ENCODE measurements at regions not wholly inside any gene's neighbourhood (a gene's known extent, or its start where the extent isn't known, plus 50 kb on each side); places are given as distances from the start of the nearest gene placed in this dataset.

DNA sequence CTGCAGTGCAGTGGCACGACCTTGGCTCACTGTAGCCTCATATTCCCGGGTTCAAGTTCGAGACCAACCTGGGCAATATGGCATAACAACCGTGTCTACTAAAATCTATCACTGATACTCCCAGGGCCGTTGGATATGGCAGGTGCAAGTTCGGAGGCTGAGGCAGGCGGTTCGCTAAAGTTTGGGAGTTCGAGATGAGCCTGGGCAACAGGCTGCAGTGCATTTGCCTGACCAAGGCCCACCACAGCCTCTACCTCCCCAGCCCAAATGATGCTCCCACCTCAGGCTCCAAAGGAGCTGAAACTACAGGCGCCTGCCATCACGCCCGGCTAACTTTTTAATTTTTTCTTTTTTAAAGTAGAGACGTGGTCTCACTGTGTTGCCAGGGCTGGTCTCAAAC, 177.1 kb upstream of the ALG10B start:
- DNase-seq (ENCODE audit: low spot score) = no peak

DNA sequence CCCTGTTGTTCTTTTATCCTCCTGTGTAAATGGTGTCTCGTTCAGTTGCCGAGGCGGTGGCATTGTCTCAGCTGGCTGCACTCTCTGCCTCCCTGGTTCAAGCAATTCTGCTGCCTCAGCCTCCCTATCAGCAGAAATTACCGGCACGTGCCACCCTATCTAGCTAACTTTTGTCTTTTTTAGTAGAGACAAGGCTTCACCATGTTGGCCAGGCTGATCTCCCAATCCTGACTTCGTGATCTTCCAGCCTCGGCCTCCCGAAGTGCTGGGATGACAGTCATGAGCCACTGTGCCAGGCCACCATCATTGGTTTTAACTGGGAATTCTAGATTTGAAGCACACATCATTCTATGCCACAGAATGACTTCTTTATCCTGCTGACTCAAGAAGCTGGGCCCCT, 175.3 kb upstream of the ALG10B start:
- no peak for DNase-seq (ENCODE audit: low spot score)

DNA sequence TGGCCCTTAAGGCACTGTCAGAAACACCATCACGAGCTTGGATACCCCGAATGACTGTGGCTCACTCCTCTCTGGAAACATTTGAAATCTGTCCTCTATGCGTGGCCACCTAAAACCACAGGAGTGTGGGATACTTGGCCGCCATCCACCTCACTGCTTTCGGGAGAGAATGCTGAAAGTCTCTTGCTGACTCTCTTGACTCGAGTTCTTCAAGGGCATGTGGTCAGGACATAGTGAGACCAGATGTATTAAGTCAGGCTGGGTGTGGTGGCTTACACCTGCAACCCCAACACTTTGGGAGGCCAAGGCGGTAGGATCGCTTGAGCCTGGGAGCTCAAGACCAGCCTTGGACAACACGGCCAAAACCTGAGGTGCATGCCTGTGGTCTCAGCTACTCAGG, 174.7 kb upstream of the ALG10B start:
- no peak for DNase-seq (ENCODE audit: low spot score)

DNA sequence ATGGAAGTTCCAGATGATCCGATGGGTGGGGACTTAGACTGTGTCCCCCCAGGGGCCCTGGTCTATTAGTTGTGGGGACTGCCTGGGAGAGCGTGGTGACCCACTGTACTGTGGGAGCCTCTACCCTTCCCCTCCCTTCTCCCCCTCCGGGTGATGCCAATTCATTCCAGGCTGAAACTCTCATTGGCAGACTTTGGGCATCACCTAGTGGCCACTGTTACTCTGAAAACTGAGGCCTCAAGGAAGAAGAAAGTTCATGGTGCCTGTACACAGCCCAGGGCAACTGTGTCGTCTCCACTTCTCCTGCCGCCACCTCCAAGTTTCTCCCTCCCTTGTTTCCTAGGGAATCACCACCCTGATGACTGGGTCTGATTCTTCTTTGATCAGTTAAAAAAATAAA, 173.6 kb upstream of the ALG10B start:
- DNase-seq (ENCODE audit: low spot score) = no peak

DNA sequence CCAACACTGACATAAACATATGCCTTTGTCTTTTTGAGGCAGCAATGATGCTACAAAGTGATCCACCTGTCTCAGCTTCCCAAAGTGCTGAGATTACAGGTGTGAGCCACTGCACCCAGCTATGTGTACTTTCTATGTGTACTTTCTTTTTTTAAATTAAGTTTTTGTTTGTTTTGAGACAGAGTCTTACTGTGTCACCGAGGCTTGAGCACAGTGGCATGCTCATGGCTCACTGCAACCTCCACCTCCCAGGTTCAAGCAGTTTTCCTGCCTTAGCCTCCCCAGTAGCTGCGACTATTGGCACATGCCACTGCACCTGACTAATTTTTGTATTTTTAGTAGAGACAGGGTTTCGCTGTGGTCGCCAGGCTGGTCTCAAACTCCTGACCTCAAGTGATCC, 172.5 kb upstream of the ALG10B start:
- DNase-seq (ENCODE audit: low spot score) = no peak

DNA sequence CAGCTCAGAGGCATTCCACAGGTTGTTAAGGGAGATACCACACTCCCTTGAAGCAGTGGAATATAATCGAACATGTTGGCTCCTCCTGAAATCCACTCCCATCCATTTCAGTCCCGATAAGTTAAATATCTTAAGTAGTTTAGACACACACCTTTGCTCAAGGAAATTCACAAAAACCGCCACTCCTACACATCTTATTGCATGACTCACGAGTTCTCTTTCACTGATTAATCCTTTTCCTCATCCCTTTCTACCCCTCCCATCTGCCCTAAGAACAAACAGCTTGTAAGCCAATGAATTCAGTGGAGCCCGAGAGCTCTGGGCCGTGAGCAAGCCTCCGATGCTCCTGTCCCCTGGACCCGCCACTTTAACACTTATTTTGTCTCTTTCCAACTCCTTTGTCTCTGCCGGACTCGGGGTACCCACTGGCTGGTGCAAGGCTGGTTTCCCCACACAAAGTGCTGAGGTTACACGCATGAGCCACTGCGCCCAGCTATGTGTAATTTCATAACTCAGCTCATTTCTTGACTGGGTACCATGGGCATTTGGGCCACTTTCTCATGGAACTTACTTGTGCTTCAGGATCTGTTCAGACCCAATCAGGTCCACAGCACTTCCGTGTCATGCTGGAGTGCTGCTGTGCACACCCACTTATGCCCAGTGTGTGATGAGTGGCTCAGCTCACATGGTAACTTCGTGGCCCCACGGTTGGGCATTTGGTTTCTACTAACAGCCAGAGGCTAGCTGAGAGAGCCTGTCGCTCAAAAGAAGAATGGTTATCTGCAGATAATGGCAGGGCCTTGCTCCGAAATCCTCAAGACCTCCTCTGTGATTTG, 171.8 kb upstream of the ALG10B start:
- DNase-seq (ENCODE audit: low spot score) = no peak

DNA sequence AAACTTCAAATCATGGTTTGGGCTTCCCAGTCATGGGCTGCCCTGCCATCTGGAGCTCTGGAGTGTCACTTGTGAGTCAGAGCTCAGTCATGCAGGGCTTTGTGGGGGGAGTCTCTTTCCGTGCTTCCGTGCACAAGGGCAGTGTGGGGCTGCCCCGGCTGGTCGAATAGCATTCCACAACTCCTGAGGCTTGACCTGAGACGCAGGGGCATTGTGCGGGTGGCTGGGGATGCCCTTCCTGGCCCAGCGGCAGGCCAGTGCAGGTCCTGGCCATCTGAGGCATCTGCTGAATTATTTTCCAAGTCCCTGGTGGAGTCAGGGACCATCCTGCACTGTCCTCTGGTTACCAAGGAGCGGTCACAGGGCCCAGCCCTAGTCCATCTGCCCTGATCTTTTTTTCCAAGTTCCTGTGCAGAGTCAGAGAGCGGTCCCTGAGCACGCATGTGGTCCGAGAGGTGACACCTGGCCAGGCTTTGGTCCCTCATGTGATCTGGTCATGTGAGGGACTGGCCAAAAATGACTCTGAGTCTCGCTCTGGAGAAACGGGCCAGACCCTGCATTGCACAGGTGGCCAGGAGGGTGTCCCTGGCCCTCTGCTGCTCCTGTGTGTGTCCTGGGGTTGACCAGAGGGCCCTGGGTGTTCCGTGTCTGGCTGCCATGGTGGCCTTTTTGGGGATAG, 167.0 kb upstream of the ALG10B start:
- no peak for DNase-seq (ENCODE audit: low spot score)

DNA sequence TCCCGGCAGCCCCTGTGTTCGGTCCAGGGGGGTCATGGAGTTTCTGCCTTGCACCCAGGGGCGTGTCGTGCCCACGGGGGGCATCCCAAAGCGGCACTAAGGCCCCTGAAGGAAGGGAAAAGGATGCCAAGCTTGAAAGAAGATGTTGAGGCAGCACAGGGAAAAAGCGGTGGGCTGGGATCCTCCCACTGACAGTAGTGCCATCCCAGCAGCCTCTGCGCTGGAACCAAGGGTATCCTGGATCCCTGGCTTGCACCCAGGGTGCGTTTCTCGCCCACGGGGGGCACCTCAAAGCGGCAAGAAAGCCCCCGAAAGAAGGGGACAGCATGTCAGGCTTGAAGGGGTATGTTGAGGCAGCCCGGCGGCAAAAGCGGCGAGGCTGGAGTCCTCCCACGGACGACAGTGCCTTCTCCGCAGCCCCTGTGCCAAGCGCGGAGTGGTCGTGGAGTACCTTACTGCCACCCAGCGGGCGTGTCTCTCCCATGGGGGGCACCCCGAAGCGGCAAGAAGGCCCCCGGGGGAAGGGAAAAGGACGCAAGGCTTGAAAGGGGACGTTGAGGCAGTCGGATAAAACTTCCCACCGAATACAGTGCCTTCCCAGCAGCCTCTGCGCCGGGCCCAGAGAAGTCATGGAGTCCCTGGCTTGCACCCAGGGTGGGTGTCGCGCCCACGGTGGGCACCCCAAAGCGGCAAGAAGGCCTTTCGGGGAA, 164.4 kb upstream of the ALG10B start:
- DNase-seq (ENCODE audit: low spot score) = no peak

DNA sequence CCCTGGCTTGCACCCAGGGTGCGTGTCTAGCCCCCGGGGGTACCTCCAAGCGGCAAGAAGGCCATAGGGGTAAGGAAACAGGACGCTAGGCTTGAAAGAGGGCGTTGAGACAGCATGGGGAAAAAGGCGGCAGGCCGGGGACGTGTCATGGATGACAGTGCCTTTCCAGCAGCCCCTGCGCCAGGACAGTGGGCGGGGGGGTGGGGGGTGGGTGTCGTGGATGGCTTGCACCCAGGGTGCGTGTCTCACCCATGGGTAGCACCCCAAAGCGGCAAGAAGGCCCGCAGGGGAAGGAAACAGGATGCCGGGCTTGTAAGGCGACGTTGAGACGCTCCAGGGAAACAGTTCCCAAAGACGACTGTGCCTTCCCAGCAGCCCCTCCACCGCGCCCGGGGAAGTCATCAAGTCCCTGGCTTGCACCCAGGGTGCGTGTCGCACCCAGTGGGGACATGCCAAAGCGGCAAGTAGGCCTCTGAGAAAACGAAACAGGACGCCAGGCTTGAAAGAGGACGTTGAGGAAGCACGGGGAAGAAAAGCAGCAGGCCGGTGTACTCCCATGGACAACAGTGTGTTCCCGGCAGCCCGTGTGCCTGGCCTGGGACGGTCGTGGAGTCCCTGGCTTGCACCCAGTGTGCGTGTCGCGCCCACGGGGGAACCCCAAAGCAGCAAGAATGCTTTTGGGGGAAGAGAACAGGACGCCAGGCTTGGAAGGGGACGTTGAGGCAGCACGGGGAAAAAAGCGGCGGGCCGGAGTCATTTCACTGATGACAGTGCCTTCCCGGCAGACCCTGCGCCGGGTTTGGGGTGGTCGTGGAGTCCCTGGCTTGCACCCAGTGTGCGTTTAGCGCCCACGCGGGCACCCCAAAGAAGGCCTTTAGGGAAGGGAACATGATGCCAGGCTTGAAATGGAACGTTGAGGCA, 163.5 kb upstream of the ALG10B start:
- no peak for DNase-seq (ENCODE audit: low spot score)

DNA sequence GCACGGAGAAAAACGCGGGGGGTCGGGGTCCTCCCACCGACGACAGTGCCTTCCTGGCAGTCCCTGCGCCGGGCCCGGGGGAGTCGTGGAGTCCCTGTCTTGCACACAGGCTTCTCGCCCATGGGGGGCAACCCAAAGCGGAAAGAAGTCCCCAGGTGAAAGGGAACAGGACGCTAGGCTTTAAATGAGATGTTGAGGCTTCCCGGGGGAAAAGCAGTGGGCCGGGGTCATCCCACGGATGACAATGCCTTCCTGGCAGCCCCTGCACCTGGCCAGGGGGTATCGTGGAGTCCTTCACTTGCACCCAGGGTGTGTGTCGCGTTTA, 162.9 kb upstream of the ALG10B start:
- DNase-seq (ENCODE audit: low spot score) = no peak

DNA sequence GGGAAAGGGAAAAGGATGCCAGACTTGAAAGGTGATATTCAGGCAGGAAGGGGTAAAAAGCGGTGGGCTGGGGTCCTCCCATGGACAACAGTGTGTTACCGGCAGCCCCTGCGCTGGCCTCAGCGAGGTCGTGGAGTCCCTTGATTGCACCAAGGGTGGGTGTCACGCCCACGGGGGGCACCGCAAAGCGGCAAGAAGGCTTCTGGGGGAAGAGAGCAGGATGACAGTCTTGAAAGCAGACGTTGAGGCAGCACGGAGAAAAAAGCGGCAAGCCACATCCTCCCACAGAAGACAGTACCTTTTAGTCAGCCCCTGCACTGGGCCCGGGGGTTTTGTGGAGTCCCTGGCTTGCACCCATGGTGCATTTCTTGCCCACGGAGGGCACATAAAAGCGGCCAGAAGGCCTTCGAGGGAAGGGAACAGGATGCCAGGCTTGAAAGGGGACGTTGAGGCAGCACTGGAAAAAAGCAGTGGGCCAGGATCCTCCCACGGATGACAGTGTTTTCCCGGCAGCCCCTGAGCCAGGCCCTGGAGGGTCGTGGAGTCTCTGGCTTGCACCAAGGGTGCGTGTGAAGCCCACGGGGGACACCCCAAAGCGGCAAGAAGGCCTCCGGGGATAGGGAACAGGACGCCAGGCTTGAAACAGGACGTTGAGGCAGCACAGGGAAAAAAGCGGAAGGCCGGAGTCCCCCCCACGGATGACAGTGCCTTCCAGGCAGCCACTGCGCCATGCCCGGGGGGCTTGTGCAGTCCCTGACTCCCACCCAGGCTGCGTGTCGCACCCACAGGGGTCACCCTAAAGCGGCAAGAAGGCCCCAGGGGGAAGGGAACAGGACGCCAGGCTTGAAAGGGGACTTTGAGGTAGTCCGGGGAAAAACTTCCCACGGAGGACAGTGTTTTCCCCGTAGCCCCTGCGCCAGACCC, 162.2 kb upstream of the ALG10B start:
- DNase-seq (ENCODE audit: low spot score) = no peak

DNA sequence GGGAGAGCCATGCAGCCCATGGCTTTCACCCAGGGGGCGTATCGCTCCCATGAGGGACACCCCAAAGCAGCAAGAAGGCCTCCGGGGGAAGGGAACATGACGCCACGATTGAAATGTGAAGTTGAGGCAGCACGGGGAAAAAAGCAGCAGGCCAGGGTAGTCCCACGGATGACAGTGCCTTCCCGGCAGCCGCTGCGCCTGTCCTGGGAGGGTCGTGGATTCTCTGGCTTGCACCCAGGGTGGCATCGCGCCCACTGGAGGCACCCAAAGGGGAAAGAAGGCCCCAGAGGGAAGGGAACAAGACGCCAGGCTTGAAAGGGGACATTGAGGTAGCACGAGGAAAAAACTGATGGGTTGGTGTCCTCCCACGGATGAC, 161.6 kb upstream of the ALG10B start:
- DNase-seq (ENCODE audit: low spot score) = no peak

DNA sequence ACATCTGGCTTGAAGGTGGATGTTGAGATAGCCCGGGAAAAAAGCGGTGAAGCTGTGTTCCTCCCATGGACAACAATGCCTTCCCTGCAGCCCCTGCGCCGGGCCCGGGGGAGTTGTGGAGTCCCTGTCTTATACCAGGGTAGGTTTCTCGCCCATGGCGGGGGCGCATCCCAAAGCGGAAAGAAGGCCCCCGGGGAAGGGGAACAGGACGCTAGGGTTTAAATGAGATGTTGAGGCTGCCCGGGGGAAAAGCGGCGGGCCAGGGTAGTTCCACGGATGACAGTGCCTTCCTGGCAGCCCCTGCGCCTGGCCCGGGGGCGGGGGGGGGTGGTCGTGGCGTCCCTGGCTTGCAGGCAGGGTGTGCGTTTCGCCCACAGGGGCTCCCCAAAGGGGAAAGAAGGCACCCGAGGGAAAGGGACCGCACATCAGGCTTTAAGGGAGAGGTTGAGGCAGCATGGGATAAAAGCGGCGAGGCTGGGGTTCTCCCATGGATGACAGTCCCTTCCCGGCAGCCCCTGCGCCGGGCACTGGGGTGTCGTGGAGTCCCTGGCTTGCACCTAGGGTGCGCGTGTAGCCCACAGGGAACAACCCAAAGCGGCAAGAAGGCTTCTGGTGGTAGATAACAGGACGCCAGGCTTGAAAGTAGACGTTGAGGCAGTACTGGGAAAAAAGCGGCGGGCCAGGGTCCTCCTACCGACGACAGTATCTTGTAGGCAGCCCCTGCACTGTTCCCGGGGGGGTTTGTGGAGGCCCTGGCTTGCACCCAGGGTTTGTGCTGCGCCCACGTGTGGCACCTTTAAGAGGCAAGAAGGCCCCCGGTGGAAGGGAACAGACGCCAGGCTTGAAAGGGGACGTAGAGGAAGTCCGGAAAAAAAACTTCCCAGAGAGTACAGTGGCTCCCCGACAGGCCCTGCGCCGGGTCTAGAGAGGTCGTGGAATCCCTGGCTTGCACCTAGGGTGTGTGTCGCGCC, 160.8 kb upstream of the ALG10B start:
- DNase-seq (ENCODE audit: low spot score) = no peak

DNA sequence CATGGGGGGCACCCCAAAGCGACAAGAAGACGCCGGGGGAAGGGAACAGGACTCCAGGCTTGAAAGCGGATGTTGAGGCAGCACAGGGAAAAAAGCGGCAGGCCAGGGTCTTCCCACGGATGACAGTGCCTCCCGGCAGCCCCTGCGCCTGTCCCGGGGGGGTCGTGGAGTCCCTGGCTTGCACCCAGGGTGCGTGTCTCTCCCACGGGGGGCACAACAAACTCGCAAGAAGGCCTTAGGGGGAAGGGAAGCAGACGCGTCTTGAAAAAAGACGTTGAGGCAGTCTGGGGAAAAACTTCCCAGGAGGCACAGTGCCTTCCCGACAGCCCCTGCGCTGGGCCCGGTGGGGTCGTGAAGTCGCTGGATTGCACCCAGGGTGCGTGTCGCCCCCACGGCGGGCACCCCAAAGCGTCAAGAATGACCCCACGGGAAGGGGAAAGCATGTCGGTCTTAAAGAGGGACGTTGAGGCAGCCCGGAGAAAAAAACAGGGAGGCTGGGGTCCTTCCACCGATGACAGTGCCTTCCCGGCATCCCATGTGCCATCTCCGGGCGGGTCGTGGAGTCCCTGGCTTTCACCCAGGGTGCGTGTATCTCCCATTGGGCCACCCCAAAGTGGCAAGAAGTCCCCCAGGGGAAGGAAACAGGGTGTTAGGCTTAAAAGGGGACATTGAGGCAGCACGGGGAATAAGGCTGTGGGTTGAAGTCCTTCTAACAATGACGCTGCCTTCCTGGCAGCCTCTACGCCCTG, 159.9 kb upstream of the ALG10B start:
- DNase-seq (ENCODE audit: low spot score) = no peak

DNA sequence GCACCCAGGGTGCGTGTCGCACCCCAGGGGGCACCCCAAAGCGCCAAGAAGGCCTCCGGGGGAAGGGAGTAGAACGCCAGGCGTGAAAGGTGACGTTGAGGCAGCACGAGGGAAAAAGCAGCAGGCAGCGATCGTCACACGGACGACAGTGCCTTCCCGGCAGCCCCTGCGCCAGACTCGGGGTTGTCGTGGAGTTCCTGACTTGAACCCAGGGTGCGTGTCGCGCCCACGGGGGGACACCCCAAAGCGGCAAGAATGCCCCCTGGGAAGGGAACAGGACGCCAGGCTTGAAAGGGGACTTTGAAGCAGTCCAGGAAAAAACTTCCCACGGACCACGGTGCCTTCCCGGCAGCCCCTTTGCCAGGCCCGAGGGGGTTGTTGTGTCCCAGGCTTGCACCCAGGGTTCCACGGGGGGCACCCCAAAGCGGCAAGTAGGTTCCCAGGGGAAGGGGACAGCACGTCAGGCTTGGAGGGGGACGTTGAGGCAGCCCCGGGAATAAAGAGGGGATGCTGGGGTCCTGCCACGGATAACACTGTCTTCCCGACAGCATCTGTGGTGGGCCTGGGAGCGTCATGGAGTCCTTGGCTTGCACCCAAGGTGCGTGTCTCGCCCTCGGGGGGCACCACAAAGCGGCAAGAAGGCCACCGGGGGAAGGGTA, 159.2 kb upstream of the ALG10B start:
- no peak for DNase-seq (ENCODE audit: low spot score)

DNA sequence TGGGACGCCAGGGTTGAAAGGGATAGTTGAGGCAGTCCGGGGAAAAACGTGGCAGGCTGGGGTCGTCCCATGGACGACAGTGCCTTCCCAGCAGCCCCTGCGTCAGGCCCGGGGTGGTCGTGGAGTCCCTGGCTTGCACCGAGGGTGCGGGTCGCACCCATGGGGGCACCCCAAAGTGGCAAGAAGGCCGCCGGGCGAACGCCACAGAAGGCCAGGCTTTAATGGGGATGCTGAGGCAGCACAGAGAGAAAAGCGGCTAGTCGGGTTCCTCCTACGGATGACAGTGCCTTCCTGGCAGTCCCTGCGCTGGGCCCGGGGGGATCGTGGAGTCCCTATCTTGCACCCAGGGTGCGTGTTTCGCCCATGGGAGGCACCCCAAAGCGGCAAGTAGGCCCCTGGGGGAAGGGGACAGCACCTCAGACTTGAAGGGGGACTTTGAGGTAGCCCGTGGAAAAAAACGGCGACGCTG, 158.6 kb upstream of the ALG10B start:
- no peak for DNase-seq (ENCODE audit: low spot score)

DNA sequence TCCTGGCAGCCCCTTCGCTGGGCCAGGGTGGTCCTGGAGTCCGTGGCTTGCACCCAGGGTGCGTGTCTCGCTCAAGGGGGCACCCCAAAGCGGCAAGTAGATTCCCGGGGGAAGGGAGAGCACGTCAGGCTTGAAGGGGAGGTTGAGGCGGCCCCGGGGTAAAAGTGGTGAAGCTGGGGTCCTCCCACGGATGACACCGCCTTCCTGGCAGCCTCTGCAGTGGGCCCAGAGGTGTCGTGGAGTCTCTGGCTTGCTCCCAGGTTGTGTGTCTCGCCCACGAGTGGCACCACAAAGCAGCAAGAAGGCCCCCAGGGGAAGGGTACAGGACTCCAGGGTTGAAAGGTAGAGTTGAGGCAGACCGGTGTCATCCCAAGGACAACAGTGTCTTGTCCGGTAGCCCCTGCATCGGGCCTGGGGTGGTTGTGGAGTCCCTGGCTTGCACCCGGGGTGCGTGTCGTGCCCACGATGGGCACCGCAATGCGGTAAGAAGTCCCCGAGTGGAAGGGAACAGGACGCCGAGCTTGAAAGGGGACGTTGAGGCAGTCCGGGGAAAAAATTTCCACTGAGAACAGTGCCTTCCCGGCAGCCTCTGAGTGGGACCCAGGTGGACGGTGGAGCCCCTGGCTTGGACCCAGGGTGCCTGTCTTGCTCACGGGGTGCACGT, 158.0 kb upstream of the ALG10B start:
- no peak for DNase-seq (ENCODE audit: low spot score)

DNA sequence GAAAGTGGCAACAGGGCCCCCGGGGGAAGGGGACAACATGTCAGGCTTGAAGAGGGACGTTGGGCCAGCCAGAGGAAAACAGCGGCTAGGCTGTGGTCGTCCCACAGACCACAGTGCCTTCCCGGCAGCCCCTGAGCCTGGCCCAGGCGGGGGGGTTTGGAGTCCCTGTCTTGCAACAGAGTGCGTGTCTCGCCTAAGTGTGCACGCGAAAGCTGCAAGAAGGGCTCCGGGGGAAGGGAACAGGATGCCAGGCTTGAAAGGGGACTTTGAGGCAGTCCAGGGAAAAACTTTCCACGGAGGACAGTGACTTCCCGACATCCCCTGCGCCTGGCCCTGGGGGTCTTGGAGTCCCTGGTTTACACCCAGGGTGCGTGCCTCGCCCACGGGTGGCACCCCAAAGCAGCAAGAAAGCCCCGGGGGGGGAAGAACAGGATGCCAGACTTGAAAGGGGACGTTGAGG, 157.5 kb upstream of the ALG10B start:
- no peak for DNase-seq (ENCODE audit: low spot score)
